ENCODE measurements at regions not wholly inside any gene's neighbourhood (a gene's known extent, or its start where the extent isn't known, plus 50 kb on each side); places are given as distances from the start of the nearest gene placed in this dataset.
A peak's percentile ranks its signal among the peaks of the same experiment; 100 is the strongest.

DNA sequence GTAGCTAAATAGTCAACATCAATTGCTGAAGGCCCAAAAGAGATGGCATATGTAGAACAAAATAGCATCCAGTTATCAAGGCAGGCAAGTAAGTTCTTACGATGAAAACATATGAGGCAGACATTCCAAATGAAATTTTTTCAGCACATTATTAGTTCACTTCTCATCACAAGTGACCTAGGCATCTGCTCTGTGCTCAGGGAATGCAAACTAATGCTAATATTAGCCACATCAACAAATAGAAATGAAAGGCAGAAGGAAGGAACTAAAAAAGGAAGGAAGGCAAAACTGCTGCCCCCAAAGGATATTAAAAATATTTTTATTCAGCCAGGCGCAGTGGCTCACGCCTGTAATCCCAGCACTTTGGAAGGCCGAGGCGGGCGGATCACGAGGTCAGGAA, 51.2 kb upstream of the ROCK1 start:
- no peak for DNase-seq

DNA sequence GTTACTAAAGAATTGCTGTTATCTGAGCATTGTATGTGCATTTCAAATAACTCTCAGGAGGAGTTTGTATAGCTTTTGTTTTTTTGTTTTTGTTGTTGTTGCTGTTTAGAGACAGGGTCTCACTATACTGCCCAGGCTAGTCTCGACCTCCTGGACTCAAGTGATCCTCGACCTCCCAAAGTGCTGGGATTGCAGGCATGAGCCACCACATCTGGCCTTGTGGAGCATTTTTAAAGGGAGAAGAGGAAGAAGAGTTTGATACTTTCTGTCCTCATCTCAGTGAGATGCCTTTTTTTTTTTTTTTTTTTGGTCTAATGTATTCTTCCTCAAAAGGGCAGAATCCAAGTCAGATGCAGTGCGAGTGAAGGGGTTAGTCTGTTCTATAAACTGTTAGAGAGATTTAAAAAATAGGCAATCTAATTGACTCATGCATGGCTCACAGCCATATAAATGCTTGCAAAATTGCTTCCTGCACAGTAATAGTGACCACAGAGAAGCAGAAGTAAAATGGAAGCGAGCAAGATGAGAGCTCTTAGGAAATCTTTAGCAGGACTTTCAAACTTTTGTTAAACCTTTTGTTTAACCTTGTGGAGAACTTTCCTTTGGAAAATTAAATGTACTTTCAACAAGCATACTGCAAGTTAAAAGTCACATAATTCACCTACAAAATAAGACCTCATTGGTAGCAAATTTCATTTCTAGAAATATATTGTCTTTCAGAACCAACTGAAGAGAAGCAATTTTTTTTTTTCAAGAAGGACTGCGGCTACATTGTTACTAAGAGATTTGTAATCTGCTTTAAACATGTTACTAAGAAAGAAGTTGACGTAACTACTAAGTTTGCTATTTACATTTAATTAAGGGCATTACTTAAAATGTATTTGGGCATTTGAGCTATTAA, 52.3 kb upstream of the ROCK1 start:
- no peak for DNase-seq

GRCh38 chr18:21164548-21165095, 53.0 kb upstream of the ROCK1 start:
- DNase-seq, result no peak

GRCh38 chr18:21167641-21168377, 56.2 kb upstream of the ROCK1 start:
- no peak for DNase-seq

- no peak for DNase-seq
Measured at GRCh38 chr18:21168880-21169279, 57.3 kb upstream of the ROCK1 start.

GRCh38 chr18:21177822-21178221, 64.2 kb upstream of the GREB1L start:
- DNase-seq, result no peak

GRCh38 chr18:21179590-21180220, 62.3 kb upstream of the GREB1L start:
- peak; percentile 29 to 54 for DNase-seq

DNA sequence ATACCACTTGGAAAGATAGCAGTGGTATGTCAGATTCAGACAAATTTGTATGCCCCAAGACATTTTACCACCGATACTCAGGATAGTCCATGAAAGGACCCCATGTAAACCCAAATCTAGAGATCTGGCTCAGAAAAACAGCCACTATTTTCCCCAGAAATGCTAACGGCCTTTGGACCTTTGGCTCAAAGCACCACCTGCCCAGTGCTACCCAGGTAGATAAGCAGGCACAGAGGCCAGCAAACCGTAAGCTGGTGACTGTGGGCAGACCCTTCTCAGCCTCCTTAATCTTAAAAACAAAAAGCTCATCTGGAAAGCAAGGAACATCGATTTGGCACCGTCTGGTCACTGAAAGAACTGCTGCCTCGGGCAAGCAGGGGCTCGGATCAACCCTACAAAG, 61.4 kb upstream of the GREB1L start:
- DNase-seq, result no peak

GRCh38 chr18:21181766-21182165, 60.3 kb upstream of the GREB1L start:
- no peak for DNase-seq

DNA sequence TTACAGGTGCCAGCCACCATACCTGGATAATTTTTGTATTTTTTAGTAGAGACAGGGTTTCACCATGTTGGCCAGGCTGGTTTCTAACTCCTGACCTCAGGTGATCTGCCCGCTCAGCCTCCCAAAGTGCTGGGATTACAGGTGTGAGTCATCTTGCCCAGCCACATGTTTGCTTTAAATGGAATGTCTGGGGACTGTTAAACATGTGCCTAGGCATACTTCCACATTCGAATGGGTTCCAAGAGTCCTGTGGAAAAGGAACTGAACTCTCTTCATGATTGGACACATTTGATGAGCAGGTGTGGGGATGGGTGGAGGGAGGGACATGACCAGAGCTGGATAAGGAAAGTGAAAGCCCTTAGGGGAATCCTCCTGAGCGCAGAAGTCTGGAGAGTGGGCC, 58.4 kb upstream of the GREB1L start:
- no peak for DNase-seq

- DNase-seq, result no peak
Measured at GRCh38 chr18:21184396-21184996, 57.5 kb upstream of the GREB1L start.

GRCh38 chr18:21187886-21188285, 54.1 kb upstream of the GREB1L start:
- DNase-seq, result no peak

DNA sequence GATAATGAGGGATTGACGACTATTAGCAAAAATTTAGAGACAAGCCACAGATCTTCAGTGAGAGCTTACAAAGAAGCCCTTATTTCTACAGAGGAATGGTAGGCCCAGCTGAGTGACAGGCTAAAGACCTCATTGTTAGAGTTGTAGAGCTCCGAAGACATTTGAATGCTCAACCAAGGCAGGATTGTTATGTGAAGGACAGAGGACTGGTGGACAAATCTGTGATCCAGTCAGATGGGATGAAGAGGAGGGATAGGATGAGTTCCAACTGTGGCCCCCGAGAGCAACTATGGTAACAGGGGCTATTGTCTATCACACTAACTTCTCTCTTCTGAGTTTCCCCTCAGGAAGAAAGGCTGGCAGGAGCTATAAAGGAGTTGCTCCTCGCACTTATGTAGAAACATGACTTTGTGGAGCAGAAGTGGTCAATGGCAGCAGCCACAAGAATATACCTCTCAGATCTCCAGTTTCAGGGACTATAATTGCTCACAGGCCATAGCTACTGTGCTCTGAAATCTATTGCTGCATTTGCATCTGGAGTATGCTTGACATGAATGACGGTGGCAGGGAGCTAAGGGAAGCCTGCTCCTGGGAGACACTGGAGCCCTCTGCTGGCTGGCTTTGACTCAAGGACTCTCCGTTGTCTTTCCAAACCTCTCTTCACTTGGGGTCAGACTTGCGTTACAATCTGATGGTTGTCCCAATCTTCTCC, 50.3 kb upstream of the GREB1L start:
- no peak for DNase-seq

All from activated CD4-positive, alpha-beta T cell treated with anti-CD3 and anti-CD28 coated beads for 4 hours (primary cell).